HEK293 (cell line): ENCODE measurements at regions not wholly inside any gene's neighbourhood (a gene's known extent, or its start where the extent isn't known, plus 50 kb on each side); places are given as distances from the start of the nearest gene placed in this dataset.

Source experiments
- CTCF ChIP-seq: fragments of 450-650 bp; formaldehyde crosslinking; IDR thresholded peaks from 2 replicates; pipeline ENCODE4 v1.5.1; 2016; ENCODE audit warnings: missing biosample characterization, missing genetic modification characterization
- ELK4 ChIP-seq: IDR thresholded peaks from 2 replicates; pipeline ENCODE4 v1.6.1; 2011; ENCODE audit warnings: mild to moderate bottlenecking, low read depth, low read length, borderline replicate concordance
- OVOL3 ChIP-seq: fragments of 450-650 bp; formaldehyde crosslinking; IDR thresholded peaks from 2 replicates; pipeline ENCODE4 v1.5.1; 2016; ENCODE audit warnings: missing biosample characterization, missing genetic modification characterization
- ZNF274 ChIP-seq, 2 experiments: fragments of 200-500 bp in 1 of 2; fragments of 450-650 bp in 1 of 2; sonication (Bioruptor generic) in 1 of 2; formaldehyde crosslinking in 1 of 2; IDR thresholded peaks; 2 replicates each; pipeline versions ENCODE4 v1.5.1 to v1.6.1; 2014 to 2016; ENCODE audit warnings: borderline replicate concordance in 1 of 2, inconsistent platforms in 1 of 2, low read length in 1 of 2, missing biosample characterization in 1 of 2, missing genetic modification characterization in 1 of 2
- ZNF280D ChIP-seq: fragments of 450-650 bp; formaldehyde crosslinking; IDR thresholded peaks from 2 replicates; pipeline ENCODE4 v1.5.1; 2016; ENCODE audit warnings: missing biosample characterization, missing genetic modification characterization
- ZNF692 ChIP-seq: fragments of 450-650 bp; formaldehyde crosslinking; IDR thresholded peaks from 2 replicates; pipeline ENCODE4 v1.5.1; 2016; ENCODE audit warnings: missing biosample characterization, missing genetic modification characterization
- ZNF792 ChIP-seq: fragments of 450-650 bp; formaldehyde crosslinking; IDR thresholded peaks from 2 replicates; pipeline ENCODE4 v1.5.1; 2016; ENCODE audit warnings: missing biosample characterization, missing genetic modification characterization

GRCh38 chr20:11387189-11387754, 530.4 kb upstream of the BTBD3 start:
- no peak for TF ChIP-seq ZNF792
- no peak for TF ChIP-seq CTCF (tag by site-specific recombination)
- no peak for TF ChIP-seq ZNF692 (tag by site-specific recombination)
- no peak for TF ChIP-seq ELK4
- no peak for TF ChIP-seq OVOL3 (tag by site-specific recombination)
- no peak for TF ChIP-seq ZNF274 (IDR thresholded peaks at IDR 0.05; ENCODE audit: low read length)
- TF ChIP-seq ZNF274 (tag by site-specific recombination; IDR thresholded peaks at IDR 0.05; ENCODE audit: borderline replicate concordance) = no peak
- no peak for TF ChIP-seq ZNF280D (tag by site-specific recombination)
